ENCODE measurements at regions not wholly inside any gene's neighbourhood (a gene's known extent, or its start where the extent isn't known, plus 50 kb on each side); places are given as distances from the start of the nearest gene placed in this dataset.

DNA sequence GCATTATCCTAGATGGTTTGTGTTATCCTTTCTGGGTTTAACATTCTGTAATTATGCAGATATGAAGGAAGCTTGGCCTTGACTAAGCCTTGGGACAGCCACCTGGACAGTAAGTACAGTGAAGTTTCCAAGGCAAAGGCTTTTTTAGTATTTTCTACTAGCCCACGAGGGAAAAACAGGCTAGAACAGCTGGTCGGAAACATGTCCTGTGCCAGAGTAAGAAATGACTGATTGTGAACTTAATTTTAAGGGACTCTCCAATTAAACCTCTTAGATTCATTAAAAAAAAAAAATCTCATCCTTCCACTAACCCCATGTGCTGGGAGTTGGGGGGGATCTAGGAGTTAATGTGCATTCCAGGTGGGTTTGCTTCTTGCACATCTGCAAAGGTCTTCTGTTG is 720.8 kb downstream of the SLC4A3 start:
- TF ChIP-seq, protein P1, sequence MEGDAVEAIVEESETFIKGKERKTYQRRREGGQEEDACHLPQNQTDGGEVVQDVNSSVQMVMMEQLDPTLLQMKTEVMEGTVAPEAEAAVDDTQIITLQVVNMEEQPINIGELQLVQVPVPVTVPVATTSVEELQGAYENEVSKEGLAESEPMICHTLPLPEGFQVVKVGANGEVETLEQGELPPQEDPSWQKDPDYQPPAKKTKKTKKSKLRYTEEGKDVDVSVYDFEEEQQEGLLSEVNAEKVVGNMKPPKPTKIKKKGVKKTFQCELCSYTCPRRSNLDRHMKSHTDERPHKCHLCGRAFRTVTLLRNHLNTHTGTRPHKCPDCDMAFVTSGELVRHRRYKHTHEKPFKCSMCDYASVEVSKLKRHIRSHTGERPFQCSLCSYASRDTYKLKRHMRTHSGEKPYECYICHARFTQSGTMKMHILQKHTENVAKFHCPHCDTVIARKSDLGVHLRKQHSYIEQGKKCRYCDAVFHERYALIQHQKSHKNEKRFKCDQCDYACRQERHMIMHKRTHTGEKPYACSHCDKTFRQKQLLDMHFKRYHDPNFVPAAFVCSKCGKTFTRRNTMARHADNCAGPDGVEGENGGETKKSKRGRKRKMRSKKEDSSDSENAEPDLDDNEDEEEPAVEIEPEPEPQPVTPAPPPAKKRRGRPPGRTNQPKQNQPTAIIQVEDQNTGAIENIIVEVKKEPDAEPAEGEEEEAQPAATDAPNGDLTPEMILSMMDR (conservative IDR thresholded peaks at IDR 0.05; ENCODE audit: low read depth, low read length) = no peak
- no peak for TF ChIP-seq EZH2 (IDR thresholded peaks at IDR 0.05; ENCODE audit: low read length, unreplicated experiment)
